Loucy (cell line): ENCODE measurements at regions not wholly inside any gene's neighbourhood (a gene's known extent, or its start where the extent isn't known, plus 50 kb on each side); places are given as distances from the start of the nearest gene placed in this dataset.

Source experiments
- EZH2phosphoT487 ChIP-seq: fragments of 200-600 bp; IDR thresholded peaks from 2 replicates; pipeline ENCODE4 v1.6.1; 2018; ENCODE audit warnings: antibody characterized with exemption, mild to moderate bottlenecking, moderate library complexity, borderline replicate concordance
- TF ChIP-seq, protein P1 (sequence below): fragments of 200-600 bp; sonication (generic); conservative IDR thresholded peaks from 2 replicates; pipeline ENCODE4 v1.5.1; 2014; ENCODE audit warnings: mild to moderate bottlenecking, antibody characterized with exemption, low read length

DNA sequence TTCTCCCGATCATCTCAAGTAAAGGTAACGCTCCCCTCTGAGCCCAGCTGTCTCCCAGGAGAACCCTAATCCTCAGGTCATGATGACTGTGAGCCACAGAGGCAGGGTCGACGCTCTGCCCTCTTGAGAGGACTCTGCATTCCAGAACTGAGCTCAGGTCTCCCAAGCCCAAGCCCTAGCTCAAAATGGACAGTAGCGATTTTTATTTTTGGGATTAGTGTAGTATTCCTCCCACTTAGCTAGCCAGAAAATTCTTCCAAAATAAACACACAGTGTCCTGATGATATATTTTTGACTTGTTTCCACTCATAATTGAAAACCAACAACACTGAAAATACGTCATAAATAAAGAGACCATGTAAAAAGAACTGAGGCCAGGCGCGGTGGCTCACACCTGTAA lies 462.0 kb upstream of the MGMT start:
- TF ChIP-seq EZH2phosphoT487, result no peak
- TF ChIP-seq, protein P1, sequence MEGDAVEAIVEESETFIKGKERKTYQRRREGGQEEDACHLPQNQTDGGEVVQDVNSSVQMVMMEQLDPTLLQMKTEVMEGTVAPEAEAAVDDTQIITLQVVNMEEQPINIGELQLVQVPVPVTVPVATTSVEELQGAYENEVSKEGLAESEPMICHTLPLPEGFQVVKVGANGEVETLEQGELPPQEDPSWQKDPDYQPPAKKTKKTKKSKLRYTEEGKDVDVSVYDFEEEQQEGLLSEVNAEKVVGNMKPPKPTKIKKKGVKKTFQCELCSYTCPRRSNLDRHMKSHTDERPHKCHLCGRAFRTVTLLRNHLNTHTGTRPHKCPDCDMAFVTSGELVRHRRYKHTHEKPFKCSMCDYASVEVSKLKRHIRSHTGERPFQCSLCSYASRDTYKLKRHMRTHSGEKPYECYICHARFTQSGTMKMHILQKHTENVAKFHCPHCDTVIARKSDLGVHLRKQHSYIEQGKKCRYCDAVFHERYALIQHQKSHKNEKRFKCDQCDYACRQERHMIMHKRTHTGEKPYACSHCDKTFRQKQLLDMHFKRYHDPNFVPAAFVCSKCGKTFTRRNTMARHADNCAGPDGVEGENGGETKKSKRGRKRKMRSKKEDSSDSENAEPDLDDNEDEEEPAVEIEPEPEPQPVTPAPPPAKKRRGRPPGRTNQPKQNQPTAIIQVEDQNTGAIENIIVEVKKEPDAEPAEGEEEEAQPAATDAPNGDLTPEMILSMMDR, result no peak
